Hepatocyte (in vitro differentiated cells): ENCODE measurements at regions not wholly inside any gene's neighbourhood (a gene's known extent, or its start where the extent isn't known, plus 50 kb on each side); places are given as distances from the start of the nearest gene placed in this dataset.

Source experiments
- CTCF ChIP-seq: fragments of 200-600 bp; sonication (generic); IDR thresholded peaks from 2 replicates; pipeline ENCODE4 v1.5.1; 2016; ENCODE audit warnings: antibody characterized with exemption, mild to moderate bottlenecking; ENCODE audit not compliant: poor library complexity
- EZH2 ChIP-seq: fragments of 200-600 bp; sonication (generic); IDR thresholded peaks from 2 replicates; pipeline ENCODE4 v1.6.1; 2016; ENCODE audit warnings: antibody characterized with exemption, mild to moderate bottlenecking, borderline replicate concordance
- EZH2phosphoT487 ChIP-seq: fragments of 200-600 bp; sonication (generic); IDR thresholded peaks from one replicate; pipeline ENCODE4 v1.6.1; 2018; ENCODE audit warnings: antibody characterized with exemption, mild to moderate bottlenecking, low read depth, moderate library complexity; ENCODE audit not compliant: unreplicated experiment, severe bottlenecking

DNA sequence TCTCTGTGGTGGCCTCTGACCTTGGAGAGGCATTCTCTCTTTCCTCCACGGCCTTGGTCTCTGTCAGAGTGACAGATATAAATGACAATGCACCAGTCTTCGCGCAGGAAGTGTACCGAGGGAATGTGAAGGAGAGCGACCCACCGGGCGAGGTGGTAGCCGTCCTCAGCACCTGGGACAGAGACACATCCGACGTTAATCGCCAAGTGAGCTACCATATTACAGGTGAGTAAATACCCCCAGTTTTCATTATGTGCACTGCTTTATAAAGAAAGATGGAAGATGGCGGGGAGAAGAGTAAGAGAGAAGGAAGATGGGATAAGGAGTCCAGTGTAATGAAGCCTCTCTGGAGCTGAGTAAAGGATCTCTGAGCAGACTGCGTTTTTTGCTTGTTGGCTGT, 167.8 kb upstream of the MTNR1B start:
- TF ChIP-seq CTCF: no peak
- no peak for TF ChIP-seq EZH2
- TF ChIP-seq EZH2phosphoT487: no peak
